Pancreas (tissue), 10 donors: ENCODE measurements at regions not wholly inside any gene's neighbourhood (a gene's known extent, or its start where the extent isn't known, plus 50 kb on each side); places are given as distances from the start of the nearest gene placed in this dataset.

Source experiments
- ATAC-seq, 4 donors: fragments of 200-7000 bp; cut with Tn5 transposase; one replicate each; pipeline versions ENCODE4 v1.8.0 to v1.9.1; 2020; ENCODE audit warnings: mild to moderate bottlenecking in 4 of 4, moderate library complexity in 4 of 4
- DNase-seq, 6 donors: peaks; one replicate each; pipeline ENCODE4 v3.0.0-alpha.2; 2020
- FAIRE-seq: peaks from 2 replicates; lab custom pipeline; 2012; peaks lifted over from hg19 to GRCh38; lab: Jason Lieb, UNC
- H3K27ac ChIP-seq, 4 donors: fragments of 200-600 bp; sonication (generic); 1 replicate in 3 of 4; 2 replicates in 1 of 4; pipeline versions ENCODE4 v1.5.0 to v1.8.0; 2020
- H3K27me3 ChIP-seq, 4 donors: fragments of 200-600 bp; one replicate each; pipeline ENCODE4 v1.8.0; 2021
- H3K36me3 ChIP-seq, 3 donors: fragments of 200-600 bp; sonication (generic) in 1 of 3; one replicate each; pipeline versions ENCODE4 v1.5.0 to v1.8.0; 2020 to 2021
- H3K4me1 ChIP-seq, 3 donors: fragments of 200-600 bp; one replicate each; pipeline ENCODE4 v1.8.0; 2021
- H3K4me3 ChIP-seq, 4 donors: fragments of 200-600 bp; sonication (generic) in 2 of 4; one replicate each; pipeline versions ENCODE4 v1.5.0 to v1.8.0; 2020 to 2021
- H3K9me3 ChIP-seq, 4 donors: fragments of 200-600 bp; one replicate each; pipeline ENCODE4 v1.8.0; 2021
- CTCF ChIP-seq, 4 donors: fragments of 200-600 bp; sonication (generic) in 3 of 4; IDR thresholded peaks; one replicate each; pipeline versions ENCODE4 v1.5.0 to v1.8.0; 2021; ENCODE audit warnings: antibody characterized with exemption in 4 of 4
- WGBS, 2 donors: extraction: QIAGEN DNeasy Blood & Tissue Kit; methylation state at CpG; one replicate each; pipeline ENCODE4 v1.1.7; 2013; 5-methylcytosine and 5-hydroxymethylcytosine counted together
- intact Hi-C, 3 donors: fragments of 100-400 bp; cut with DNase I; formaldehyde crosslinking; loops; one replicate each; pipeline versions ENCODE4 v1.11.1 to v1.14.2; 2022
- donor health status: healthy with polysubstance abuse.
- donor health status: DM: no; HTN: no; CAD: no; lungs with moderate emphysema.
- donor health status: DM: no; HTN: no; CAD: no.
- donor health status: control.
- donor health status: control.
- donor health status: Bipolar disorder and iron deficiency.
- donor health status: DM: yes; HTN: yes; CAD: no.
- donor health status: DM: no; HTN: no; CAD: no.
- donor health status: DM: no; HTN: no; CAD: no.
- donor health status: DM: yes; HTN: yes; CAD: no.

GRCh38 chr5:109267283-109267682, 142.5 kb downstream of the PJA2 start:
- no peak overlapping the region for H3K4me3 ChIP-seq
- H3K4me1 ChIP-seq = no peaks in the 10 kb centered on the region
- intact Hi-C loops = no loop called here
- ATAC-seq (no peak), DNase-seq (no peak), FAIRE-seq (no peak)
- H3K36me3 ChIP-seq = no peaks in the 10 kb centered on the region
- no peaks in the 10 kb centered on the region for H3K9me3 ChIP-seq
- no peaks in the 10 kb centered on the region for H3K27me3 ChIP-seq
- no peak overlapping the region for H3K27ac ChIP-seq
- 93 to 100% methylated on average over 1 of the region's 1 CpG for WGBS, 2 donors
- no peak for TF ChIP-seq CTCF (IDR thresholded peaks at IDR 0.05)

DNA sequence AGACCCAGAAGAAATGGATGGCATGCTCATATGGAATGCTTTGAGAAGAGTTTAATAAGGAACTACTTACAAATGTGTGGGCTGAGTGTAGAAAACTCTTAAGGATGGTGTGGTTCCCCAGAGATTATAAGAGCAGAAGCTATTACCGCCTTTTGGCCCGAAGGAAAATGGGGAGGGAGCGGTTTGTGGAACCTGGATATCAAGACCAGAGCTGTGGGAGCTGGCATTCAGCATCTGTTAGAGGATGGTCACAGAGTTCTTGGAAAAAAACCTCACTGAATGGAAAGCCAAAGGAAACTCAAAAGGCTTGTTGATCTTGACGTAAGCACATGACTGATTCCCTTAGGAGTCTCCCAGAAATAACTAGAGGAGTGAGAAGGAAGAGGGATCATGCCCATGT, 151.0 kb downstream of the PJA2 start:
- DNase-seq (no peak), ATAC-seq (no peak), FAIRE-seq (no peak)
- Histone ChIP-seq H3K27me3 (no peaks in the 10 kb centered on the region), H3K4me1 (no peaks in the 10 kb centered on the region), H3K36me3 (no peaks in the 10 kb centered on the region), H3K4me3 (no peak overlapping the region), H3K27ac (no peak overlapping the region), H3K9me3 (no peaks in the 10 kb centered on the region)
- WGBS, 2 donors = 97 to 98% methylated on average over 4 of the region's 4 CpGs
- TF ChIP-seq CTCF (IDR thresholded peaks at IDR 0.05) = no peak
- intact Hi-C loops = no loop called here

- H3K36me3 ChIP-seq = no peaks in the 10 kb centered on the region
- FAIRE-seq = no peak
- H3K4me3 ChIP-seq = no peak overlapping the region
- ATAC-seq = no peak
- no peak overlapping the region for H3K27ac ChIP-seq
- intact Hi-C loops = no loop called here
- DNase-seq = no peak
- no peaks in the 10 kb centered on the region for H3K9me3 ChIP-seq
- no peaks in the 10 kb centered on the region for H3K27me3 ChIP-seq
- no peaks in the 10 kb centered on the region for H3K4me1 ChIP-seq
- 94 to 98% methylated on average over 2 of the region's 2 CpGs for whole genome bisulfite sequencing, 2 donors
- no peak for TF ChIP-seq CTCF (IDR thresholded peaks at IDR 0.05)
These were observed 153.3 kb downstream of the PJA2 start for GRCh38 chr5:109256486-109256885.

DNA sequence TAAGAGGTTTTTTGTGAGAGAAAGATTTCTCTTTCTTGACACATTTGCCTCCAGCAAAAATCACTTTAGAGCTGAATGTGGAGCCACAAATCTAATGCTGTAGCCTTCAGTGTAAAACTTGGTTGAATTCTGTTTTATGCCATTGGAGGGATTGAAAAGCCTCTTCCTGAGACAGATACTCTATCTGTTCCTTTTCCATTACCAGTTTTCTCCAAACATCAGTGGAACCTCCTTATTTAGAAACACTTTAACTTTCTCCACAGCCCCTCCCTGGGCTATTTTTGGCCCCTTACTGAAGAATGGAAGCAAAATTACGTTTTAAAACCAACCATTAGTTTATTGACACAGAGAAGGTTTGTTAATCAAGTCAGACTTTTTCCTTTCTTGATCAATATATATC, 155.3 kb downstream of the PJA2 start:
- Histone ChIP-seq H3K27me3 (no peaks in the 10 kb centered on the region), H3K27ac (no peak overlapping the region), H3K9me3 (no peaks in the 10 kb centered on the region), H3K4me1 (no peaks in the 10 kb centered on the region), H3K36me3 (no peaks in the 10 kb centered on the region), H3K4me3 (no peak overlapping the region)
- ATAC-seq = no peak
- intact Hi-C loops = no loop called here
- 23 to 26% methylated on average over 1 of the region's 1 CpG for WGBS, 2 donors
- no peak for FAIRE-seq
- no peak for DNase-seq
- TF ChIP-seq CTCF (IDR thresholded peaks at IDR 0.05) = no peak

GRCh38 chr5:109253262-109253661, 156.5 kb downstream of the PJA2 start:
- Histone ChIP-seq H3K27me3 (no peaks in the 10 kb centered on the region), H3K4me3 (no peak overlapping the region), H3K27ac (no peak overlapping the region), H3K9me3 (no peaks in the 10 kb centered on the region), H3K4me1 (no peaks in the 10 kb centered on the region), H3K36me3 (no peaks in the 10 kb centered on the region)
- intact Hi-C loops = no loop called here
- DNase-seq = no peak
- no peak for ATAC-seq
- WGBS, 2 donors = 87% methylated on average over 5 of the region's 5 CpGs
- no peak for TF ChIP-seq CTCF (IDR thresholded peaks at IDR 0.05)
- FAIRE-seq = no peak
